KBM-7 (cell line): ENCODE measurements at regions not wholly inside any gene's neighbourhood (a gene's known extent, or its start where the extent isn't known, plus 50 kb on each side); places are given as distances from the start of the nearest gene placed in this dataset.

ENCODE experiments used
- DNase-seq: peaks from one replicate; pipeline ENCODE4 v3.0.0-alpha.2; 2015
- in situ Hi-C: fragments of 300-500 bp; cut with MboI; formaldehyde crosslinking; loops from 2 replicates; pipeline ENCODE4 v1.14.3; 2020; ENCODE audit warnings: low sequenced_read_pairs, low pct_unique_long_range_greater_than_20kb, mixed read lengths

DNA sequence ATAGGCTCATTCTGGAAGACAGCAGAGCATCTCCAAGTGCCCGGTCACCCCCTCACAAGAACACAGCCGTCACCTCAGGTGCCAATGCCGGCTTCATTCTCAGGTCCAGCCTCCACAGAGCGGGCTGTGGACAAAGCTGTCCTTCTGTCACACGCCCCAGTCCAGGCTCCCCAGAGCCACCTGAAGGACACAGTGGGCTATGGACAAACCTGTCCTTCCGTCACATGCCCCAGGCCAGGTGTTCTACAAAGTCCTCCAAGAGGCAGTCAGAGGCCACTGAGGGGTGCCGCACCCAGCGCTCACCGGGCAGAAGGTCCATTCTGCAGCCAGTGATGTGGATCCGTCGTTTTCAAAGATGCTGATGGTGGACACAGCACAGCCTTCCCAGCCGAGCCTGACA, 173.2 kb upstream of the PPP2R2D start:
- no peak for DNase-seq
- in situ Hi-C loops = no loop called here

DNA sequence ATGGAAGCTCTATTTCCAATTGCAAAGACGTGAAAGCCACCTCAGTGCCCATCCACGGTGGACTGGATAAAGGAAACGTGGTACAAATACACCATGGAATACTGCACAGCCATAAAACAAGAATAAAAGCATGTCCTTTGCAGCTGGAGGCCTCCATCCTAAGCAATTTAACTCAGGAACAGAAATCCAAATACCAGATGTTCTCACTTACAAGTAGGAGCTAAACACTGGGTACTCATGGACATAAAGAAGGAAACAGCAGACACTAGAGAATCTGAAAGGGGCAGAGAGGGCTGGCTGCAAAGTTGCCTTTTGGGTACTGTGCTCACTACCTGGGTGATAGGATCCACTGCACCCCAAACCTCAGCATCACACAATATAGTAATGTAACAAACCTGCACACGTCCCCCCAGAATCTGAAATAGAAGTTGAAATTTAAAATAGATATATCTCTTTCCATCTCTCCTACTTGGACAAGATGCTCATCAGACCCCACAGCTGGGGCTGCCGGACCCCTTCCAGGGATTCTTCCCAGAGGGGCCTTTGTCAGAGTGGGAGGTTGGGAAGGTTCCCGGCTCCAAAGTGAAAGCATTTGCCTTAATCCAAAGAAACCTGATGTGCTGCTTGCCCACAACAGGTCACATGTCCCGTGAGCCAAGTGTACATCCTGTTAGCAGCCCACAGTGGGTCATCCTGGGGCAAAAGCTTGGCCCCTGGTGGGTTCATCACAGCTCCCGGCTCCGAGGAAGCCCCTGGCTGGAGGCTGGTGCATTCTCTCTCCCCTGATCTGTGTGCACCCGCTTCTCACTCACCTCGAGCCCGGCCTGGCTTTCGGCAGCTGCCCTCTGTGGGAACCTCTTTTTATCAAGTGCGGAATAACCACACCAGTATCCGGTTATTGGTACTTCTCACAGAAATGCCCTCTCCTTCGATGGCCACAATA, 172.3 kb upstream of the PPP2R2D start:
- in situ Hi-C loops = no loop called here
- DNase-seq = no peak

DNA sequence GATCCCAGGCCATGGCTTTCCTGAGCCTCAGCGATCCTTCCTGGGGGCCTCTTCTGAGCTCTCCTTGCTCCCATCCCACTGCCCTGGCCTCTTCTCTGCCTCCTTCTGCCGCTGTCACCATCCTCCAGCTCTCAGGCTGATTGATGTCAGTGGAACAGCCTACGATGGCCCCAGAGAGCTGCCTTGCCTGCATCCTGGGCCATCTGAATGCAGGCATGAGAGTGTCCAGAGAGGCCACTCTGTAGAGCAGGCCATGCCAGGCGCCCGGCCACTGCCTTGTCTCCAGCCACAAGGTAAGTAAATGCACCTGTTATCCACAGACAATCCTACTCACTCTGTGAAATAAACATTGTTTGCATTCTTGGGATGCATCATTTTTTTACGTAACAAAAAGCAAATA, 171.4 kb upstream of the PPP2R2D start:
- in situ Hi-C loops = no loop called here
- no peak for DNase-seq

GRCh38 chr10:131729938-131730660, 170.7 kb upstream of the PPP2R2D start:
- no peak for DNase-seq
- in situ Hi-C loops = no loop called here

GRCh38 chr10:131730771-131731497, 169.9 kb upstream of the PPP2R2D start:
- DNase-seq = no peak
- in situ Hi-C loops = no loop called here

GRCh38 chr10:131731780-131732630, 168.8 kb upstream of the PPP2R2D start:
- DNase-seq = no peak
- in situ Hi-C loops = no loop called here

DNA sequence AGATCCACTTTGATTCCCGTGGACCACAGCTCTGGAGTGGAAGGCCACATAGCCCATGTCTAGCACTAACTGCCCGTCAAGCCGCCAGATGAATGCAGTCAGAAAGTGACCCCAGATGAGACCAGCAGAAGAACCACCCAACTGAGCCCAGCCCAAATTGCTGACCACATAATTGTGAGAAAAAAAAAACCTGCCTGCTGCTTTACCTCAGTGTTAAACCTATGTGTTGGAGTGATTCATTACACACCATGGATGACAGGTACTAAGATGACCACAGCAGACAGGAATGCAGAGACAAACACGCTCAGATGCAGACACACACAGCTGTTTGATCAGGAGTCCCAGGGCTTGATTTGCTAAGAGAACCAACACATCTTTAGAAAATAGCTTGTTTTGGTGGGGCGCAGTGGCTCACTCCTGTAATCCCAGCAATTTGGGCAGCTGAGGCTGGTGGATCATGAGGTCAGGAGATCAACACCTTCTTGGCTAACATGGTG, 168.1 kb upstream of the PPP2R2D start:
- in situ Hi-C loops = no loop called here
- no peak for DNase-seq

- in situ Hi-C loops = no loop called here
- DNase-seq = no peak
Observed at GRCh38 chr10:131733596-131733995, 167.2 kb upstream of the PPP2R2D start.

- no peak for DNase-seq
- in situ Hi-C loops = no loop called here
Observed at GRCh38 chr10:131735577-131735976, 165.2 kb upstream of the PPP2R2D start.

- DNase-seq = no peak
- in situ Hi-C loops = no loop called here
Observed at GRCh38 chr10:131736321-131736980, 164.4 kb upstream of the PPP2R2D start.

GRCh38 chr10:131737543-131738395, 163.0 kb upstream of the PPP2R2D start:
- DNase-seq = no peak
- in situ Hi-C loops = no loop called here

GRCh38 chr10:131738396-131738735, 162.4 kb upstream of the PPP2R2D start:
- no peak for DNase-seq
- in situ Hi-C loops = no loop called here

DNA sequence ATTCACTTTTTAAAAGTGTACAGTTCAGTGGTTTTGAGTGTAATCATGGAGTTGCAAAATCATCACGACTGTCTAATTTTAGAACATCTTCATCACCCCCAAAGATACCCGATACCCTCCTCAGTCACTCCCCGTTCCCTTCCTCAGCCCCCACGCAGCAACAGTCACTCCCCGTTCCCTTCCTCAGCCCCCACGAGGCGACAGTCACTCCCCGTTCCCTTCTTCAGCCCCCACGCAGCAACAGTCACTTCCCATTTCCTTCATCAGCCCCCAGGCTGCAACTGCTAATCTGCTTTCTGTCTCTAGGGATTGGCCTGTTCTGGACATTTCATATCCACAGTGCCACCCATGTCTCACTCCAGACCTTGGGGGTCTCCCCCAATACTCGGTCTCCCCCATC, 161.6 kb upstream of the PPP2R2D start:
- in situ Hi-C loops = no loop called here

DNA sequence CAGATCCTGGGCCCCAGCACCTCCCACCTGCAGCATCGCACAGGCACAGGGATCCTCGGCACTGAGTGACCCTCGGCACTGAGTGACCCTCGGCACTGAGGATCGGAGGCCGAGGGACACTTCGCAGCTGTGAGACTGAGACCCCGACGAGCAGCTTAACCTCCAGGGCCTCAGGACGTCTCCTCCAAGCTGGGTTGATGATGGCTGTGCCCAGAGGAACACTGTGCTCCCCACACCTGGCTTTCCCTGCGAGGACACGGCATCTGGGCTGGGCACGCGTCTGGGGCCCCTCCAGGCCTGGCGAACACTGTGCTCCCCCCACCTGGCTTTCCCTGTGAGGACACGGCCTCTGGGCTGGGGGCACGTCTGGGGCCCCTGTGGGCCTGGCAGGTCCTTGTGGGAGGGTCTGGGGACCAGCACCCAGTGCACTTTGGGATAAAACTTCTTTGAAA, 158.3 kb upstream of the PPP2R2D start:
- DNase-seq = no peak
- in situ Hi-C loops = no loop called here

More for the DNA sequence above, 161.6 kb upstream of the PPP2R2D start:
- no peak for DNase-seq

DNA sequence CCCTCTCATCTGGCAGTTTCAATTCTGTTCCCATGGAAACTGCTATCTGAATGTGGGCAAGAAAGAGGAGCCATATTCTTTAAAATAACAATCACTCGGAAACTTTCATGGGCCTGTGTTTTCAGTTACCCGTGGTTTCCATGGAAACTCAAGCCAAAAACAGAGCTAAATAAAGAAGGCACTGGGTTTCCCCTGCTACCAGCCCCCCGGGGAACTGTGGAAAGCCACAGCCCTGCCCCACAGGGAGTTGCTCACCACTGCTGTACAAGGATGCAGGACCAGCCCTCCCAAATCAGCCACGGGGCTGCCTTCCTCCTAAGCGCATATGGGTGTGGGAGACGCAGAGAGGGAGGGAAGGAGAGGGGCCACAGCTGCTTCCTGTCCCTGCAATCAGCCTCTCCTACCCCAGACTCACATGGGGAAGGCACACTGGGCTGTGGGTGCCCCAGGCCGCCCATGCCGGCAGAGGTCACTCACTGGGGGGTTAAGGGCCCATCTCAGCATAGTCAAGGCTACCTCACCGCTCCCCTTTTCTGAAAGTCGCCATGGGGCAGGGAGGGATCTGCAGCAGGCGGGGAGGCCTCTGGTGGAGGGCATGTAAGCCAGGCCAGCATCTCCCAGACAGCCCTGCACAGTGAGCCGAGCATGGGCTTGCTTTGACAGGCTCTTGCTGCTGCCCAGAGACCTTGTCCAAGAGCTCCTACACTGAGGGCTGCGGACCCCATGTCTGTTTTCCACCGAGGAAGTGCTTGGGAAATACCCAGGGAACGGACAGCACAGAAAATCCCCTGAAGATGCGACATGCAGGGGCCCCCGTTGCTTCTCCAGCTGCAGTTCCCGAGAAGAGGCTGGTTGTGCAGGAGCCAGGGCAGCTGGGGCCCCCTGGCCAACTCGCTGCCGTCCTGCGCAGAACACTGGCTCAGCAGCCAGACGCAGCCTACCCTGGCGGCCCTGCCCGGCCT, 157.3 kb upstream of the PPP2R2D start:
- peak; percentile 21 for DNase-seq
- in situ Hi-C loops = no loop called here

GRCh38 chr10:131744346-131744745, 156.5 kb upstream of the PPP2R2D start:
- in situ Hi-C loops = no loop called here
- no peak for DNase-seq
